GM20000 (cell line): ENCODE measurements at regions not wholly inside any gene's neighbourhood (a gene's known extent, or its start where the extent isn't known, plus 50 kb on each side); places are given as distances from the start of the nearest gene placed in this dataset.
"Not testable (repeated sequence)": the region's sequence is repeated elsewhere in the genome, so short reads cannot be mapped to it uniquely, and the experiment has no call there.

ENCODE experiments used
- DNase-seq: peaks from one replicate; pipeline ENCODE4 v3.0.0; 2012; ENCODE audit warnings: low spot score
- TF ChIP-seq, protein P1 (sequence below): IDR thresholded peaks from 2 replicates; pipeline ENCODE4 v1.5.1; 2012; ENCODE audit warnings: mild to moderate bottlenecking, control low read depth; ENCODE audit errors: extremely low read depth, missing control alignments

DNA sequence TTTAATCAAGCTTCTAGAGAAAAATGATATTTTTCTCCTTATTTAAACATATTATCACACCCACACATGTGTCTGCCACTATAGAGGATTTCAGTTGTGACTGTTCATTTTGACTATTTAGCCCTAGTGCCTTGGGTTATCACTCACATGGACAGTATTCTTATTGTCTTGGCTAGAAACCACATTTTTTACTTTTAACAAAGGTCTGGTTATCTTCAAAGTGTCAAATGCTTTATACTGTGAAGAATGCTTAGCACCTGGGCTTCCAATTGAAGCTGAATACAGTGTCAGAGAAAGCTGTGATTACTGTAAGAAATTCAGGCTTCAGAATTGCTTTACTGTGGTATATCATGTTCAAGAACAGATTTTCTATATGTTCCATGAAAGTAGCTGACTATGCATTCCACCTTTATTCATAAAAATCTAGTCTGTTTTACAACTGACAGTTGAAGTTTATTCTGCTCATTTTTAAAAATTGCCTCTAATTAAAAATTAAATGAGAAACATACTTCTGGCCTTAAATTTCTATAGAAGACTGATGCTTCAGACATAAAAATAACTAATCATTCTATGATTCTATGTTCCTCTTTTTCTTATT, 278.6 kb downstream of the SEMA3D start:
- TF ChIP-seq, protein P1, sequence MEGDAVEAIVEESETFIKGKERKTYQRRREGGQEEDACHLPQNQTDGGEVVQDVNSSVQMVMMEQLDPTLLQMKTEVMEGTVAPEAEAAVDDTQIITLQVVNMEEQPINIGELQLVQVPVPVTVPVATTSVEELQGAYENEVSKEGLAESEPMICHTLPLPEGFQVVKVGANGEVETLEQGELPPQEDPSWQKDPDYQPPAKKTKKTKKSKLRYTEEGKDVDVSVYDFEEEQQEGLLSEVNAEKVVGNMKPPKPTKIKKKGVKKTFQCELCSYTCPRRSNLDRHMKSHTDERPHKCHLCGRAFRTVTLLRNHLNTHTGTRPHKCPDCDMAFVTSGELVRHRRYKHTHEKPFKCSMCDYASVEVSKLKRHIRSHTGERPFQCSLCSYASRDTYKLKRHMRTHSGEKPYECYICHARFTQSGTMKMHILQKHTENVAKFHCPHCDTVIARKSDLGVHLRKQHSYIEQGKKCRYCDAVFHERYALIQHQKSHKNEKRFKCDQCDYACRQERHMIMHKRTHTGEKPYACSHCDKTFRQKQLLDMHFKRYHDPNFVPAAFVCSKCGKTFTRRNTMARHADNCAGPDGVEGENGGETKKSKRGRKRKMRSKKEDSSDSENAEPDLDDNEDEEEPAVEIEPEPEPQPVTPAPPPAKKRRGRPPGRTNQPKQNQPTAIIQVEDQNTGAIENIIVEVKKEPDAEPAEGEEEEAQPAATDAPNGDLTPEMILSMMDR = no peak
- DNase-seq = no peak

DNA sequence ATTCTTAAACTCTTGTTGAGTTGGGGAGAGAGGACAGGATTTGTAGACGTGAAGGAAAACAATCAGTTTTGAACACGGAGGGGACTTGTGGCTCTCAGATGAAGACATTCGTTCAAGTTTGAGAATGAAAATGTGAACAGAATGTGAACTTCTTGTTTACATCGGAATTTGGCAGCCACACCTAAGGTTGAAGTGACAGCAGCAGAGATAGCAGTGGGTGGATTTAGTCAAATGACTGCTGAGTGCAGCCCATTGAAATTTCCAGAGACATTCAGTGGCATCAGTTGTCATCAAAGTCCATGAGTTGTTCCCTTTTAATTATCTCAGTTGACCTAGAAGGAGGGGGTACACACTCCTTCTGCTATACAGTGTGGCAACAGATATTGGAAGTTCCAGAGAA, 280.0 kb downstream of the SEMA3D start:
- TF ChIP-seq, protein P1 = no peak
- no peak for DNase-seq

DNA sequence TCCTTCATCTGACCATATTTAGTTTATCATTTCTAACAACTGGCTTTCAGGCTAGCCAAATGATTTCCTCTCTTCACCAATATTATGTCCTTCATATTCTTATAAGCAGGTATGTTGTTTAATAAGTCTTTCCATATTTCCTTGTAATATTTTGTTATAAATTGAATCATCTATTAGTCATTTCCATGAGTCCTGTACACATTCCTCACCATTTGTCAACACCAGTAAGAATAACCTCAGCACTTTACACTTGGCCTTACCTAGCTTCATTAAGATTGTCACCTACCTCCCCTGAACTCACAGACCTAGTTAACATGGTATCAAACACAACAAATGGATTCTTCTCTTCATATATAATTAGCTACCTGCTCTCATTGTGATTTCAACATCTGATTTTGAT, 282.3 kb downstream of the SEMA3D start:
- DNase-seq = no peak
- TF ChIP-seq, protein P1 = no peak

DNA sequence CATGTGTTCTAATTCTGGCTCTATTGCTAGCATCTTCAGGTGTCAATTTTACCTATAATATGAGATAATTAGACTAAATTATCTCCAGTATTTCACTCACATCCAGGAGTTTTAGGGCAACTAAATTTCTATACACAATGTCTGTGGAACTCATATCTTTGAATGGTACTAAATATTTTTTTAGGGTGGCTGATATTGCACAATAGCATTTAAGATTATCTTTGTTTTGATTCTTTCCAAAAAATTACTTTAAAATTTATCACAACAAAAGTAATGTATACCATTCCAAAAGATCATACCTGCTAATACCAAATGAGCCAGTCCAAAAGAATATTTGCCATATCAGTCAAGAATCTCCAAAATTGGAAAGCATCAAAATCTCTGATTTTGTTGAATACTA, 285.5 kb downstream of the SEMA3D start:
- DNase-seq = no peak
- TF ChIP-seq, protein P1 = no peak

DNA sequence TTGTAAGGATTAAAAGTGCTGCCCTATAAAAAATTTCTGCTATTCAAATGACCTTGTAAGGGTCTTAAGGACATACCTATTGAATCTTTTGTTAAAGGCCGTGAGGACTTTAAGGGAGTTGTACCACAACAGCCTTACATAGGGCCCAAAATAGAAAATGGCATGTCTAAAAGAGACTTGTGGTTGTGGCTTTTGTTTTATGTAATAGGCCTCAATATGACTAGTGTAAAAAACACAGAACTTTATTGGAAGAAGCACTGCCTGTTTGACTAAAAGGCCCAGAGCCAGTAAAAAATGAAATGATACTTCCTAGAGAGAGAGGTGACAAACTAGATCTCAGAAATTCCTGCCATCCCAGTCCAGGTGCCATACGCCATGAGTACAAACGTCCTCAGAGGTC, 286.6 kb downstream of the SEMA3D start:
- TF ChIP-seq, protein P1 = no peak
- no peak for DNase-seq

DNA sequence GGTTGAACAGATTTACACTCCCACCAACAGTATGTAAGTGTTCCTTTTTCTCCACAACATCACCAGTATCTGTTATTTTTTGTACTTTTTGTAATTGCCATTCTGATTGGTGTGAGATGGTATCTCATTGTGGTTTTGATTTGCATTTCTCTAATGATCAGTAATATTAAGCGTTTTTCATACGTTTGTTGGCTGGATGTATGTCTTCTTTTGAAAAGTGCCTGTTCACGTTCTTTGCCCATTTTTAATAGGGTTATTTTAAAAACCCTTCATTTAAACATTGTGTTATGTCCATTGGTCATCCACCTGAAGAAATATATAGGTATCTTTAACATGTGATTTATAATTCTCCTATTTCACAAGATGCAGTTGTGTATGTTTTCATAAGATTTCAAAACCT, 291.3 kb downstream of the SEMA3D start:
- TF ChIP-seq, protein P1 = no peak

DNA sequence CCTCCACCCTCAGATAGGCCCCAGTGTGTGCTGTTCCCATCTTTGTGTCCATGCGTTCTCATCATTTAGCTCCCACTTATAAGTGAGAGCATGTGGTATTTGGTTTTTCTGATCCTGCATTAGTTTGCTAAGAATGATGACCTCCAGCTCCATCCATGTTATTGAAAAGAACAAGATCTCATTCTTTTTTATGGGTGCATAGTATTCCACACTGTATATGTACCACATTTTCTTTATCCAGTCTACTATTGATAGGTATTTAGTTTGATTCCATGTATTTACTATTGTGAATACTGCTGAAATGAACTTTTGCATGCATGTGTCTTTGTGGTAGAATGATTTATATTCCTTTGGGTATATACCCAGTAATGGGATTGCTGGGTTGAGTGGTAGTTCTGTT, 303.3 kb downstream of the SEMA3D start:
- not testable (repeated sequence) for DNase-seq

More for the DNA sequence above, 291.3 kb downstream of the SEMA3D start:
- no peak for DNase-seq

DNA sequence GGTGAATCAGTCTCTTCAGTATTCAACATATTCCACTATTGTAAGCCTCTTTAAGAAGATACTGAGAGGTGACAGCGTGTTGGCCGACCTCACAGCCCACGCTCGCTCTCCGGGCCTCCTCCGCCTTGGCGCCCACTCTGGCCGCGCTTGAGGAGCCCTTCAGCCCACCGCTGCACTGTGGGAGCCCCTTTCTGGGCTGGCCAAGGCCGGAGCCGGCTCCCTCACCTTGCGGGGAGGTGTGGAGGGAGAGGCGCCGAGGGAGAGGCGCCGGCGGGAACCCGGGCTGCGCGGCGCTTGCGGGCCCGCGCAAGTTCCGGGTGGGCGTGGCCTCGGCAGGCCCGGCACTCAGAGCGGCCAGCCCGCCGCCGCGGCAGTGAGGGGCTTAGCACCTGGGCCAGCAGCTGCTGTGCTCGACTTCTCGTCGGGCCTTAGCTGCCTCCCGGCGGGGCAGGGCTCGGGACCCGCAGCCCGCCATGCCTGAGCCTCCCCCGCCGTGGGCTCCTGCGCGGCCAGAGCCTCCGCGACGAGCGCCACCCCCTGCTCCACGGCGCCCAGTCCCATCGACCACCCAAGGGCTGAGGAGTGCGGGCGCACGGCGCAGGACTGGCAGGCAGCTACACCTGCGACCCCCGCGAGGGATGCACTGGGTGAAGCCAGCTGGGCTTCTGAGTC, 306.4 kb downstream of the SEMA3D start:
- DNase-seq = not testable (repeated sequence)
